ENCODE measurements at regions not wholly inside any gene's neighbourhood (a gene's known extent, or its start where the extent isn't known, plus 50 kb on each side); places are given as distances from the start of the nearest gene placed in this dataset.
A peak's percentile ranks its signal among the peaks of the same experiment; 100 is the strongest.

DNA sequence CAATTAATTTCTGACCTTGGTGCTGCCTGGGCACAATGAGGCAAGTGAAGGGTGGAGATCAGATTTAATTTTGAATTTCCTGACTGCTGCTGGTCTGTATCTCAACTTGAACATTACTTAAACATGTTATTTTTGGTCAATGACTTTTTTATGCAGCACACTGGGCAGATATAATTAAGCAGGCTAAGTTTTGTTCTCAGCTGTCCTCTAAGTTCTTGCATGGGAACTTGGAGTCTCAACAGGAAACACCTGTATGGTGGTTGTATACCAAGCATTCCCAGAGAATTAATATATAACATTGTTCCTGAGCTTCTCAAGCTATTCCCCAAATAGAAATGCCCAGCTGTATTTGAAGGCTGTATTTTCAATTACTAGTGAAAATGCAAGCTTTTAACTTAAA lies 113.5 kb upstream of the EDNRB start:
- Mint-ChIP-seq H3K9me3 (no peaks in the 10 kb centered on the region), H3K27me3 (ENCODE audit: insufficient read depth, low read depth, poor library complexity) (no peaks in the 10 kb centered on the region), H3K36me3 (ENCODE audit: low read depth) (no peaks in the 10 kb centered on the region), H3K27ac (no peak overlapping the region), H3K4me3 (no peak overlapping the region), H3K4me1 (no peaks in the 10 kb centered on the region)
- H3K4me2 ChIP-seq: no peak overlapping the region
- no peak for TF ChIP-seq CREB1 (CRISPR knock-in tag; IDR thresholded peaks at IDR 0.05; ENCODE audit: low read depth)
- TF ChIP-seq, protein P1, sequence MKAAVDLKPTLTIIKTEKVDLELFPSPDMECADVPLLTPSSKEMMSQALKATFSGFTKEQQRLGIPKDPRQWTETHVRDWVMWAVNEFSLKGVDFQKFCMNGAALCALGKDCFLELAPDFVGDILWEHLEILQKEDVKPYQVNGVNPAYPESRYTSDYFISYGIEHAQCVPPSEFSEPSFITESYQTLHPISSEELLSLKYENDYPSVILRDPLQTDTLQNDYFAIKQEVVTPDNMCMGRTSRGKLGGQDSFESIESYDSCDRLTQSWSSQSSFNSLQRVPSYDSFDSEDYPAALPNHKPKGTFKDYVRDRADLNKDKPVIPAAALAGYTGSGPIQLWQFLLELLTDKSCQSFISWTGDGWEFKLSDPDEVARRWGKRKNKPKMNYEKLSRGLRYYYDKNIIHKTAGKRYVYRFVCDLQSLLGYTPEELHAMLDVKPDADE (IDR thresholded peaks at IDR 0.05): no peak
- TF ChIP-seq EZH2 (IDR thresholded peaks at IDR 0.05; ENCODE audit: low read depth, unreplicated experiment): no peak
- TF ChIP-seq JUNB (IDR thresholded peaks at IDR 0.05; ENCODE audit: unreplicated experiment): no peak
- TF ChIP-seq ZNF114 (CRISPR knock-in tag; IDR thresholded peaks at IDR 0.05): no peak
- TF ChIP-seq, protein P2, sequence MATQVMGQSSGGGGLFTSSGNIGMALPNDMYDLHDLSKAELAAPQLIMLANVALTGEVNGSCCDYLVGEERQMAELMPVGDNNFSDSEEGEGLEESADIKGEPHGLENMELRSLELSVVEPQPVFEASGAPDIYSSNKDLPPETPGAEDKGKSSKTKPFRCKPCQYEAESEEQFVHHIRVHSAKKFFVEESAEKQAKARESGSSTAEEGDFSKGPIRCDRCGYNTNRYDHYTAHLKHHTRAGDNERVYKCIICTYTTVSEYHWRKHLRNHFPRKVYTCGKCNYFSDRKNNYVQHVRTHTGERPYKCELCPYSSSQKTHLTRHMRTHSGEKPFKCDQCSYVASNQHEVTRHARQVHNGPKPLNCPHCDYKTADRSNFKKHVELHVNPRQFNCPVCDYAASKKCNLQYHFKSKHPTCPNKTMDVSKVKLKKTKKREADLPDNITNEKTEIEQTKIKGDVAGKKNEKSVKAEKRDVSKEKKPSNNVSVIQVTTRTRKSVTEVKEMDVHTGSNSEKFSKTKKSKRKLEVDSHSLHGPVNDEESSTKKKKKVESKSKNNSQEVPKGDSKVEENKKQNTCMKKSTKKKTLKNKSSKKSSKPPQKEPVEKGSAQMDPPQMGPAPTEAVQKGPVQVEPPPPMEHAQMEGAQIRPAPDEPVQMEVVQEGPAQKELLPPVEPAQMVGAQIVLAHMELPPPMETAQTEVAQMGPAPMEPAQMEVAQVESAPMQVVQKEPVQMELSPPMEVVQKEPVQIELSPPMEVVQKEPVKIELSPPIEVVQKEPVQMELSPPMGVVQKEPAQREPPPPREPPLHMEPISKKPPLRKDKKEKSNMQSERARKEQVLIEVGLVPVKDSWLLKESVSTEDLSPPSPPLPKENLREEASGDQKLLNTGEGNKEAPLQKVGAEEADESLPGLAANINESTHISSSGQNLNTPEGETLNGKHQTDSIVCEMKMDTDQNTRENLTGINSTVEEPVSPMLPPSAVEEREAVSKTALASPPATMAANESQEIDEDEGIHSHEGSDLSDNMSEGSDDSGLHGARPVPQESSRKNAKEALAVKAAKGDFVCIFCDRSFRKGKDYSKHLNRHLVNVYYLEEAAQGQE (IDR thresholded peaks at IDR 0.05; ENCODE audit: unreplicated experiment): no peak
- TF ChIP-seq, protein P3, sequence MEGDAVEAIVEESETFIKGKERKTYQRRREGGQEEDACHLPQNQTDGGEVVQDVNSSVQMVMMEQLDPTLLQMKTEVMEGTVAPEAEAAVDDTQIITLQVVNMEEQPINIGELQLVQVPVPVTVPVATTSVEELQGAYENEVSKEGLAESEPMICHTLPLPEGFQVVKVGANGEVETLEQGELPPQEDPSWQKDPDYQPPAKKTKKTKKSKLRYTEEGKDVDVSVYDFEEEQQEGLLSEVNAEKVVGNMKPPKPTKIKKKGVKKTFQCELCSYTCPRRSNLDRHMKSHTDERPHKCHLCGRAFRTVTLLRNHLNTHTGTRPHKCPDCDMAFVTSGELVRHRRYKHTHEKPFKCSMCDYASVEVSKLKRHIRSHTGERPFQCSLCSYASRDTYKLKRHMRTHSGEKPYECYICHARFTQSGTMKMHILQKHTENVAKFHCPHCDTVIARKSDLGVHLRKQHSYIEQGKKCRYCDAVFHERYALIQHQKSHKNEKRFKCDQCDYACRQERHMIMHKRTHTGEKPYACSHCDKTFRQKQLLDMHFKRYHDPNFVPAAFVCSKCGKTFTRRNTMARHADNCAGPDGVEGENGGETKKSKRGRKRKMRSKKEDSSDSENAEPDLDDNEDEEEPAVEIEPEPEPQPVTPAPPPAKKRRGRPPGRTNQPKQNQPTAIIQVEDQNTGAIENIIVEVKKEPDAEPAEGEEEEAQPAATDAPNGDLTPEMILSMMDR (conservative IDR thresholded peaks at IDR 0.05; ENCODE audit: low read depth in 2 of 2): no peak
- TF ChIP-seq EZH2phosphoT487 (IDR thresholded peaks at IDR 0.05; ENCODE audit: unreplicated experiment): no peak
- no peak for TF ChIP-seq NANOG (IDR thresholded peaks at IDR 0.05; ENCODE audit: borderline replicate concordance)
- TF ChIP-seq, protein P4, sequence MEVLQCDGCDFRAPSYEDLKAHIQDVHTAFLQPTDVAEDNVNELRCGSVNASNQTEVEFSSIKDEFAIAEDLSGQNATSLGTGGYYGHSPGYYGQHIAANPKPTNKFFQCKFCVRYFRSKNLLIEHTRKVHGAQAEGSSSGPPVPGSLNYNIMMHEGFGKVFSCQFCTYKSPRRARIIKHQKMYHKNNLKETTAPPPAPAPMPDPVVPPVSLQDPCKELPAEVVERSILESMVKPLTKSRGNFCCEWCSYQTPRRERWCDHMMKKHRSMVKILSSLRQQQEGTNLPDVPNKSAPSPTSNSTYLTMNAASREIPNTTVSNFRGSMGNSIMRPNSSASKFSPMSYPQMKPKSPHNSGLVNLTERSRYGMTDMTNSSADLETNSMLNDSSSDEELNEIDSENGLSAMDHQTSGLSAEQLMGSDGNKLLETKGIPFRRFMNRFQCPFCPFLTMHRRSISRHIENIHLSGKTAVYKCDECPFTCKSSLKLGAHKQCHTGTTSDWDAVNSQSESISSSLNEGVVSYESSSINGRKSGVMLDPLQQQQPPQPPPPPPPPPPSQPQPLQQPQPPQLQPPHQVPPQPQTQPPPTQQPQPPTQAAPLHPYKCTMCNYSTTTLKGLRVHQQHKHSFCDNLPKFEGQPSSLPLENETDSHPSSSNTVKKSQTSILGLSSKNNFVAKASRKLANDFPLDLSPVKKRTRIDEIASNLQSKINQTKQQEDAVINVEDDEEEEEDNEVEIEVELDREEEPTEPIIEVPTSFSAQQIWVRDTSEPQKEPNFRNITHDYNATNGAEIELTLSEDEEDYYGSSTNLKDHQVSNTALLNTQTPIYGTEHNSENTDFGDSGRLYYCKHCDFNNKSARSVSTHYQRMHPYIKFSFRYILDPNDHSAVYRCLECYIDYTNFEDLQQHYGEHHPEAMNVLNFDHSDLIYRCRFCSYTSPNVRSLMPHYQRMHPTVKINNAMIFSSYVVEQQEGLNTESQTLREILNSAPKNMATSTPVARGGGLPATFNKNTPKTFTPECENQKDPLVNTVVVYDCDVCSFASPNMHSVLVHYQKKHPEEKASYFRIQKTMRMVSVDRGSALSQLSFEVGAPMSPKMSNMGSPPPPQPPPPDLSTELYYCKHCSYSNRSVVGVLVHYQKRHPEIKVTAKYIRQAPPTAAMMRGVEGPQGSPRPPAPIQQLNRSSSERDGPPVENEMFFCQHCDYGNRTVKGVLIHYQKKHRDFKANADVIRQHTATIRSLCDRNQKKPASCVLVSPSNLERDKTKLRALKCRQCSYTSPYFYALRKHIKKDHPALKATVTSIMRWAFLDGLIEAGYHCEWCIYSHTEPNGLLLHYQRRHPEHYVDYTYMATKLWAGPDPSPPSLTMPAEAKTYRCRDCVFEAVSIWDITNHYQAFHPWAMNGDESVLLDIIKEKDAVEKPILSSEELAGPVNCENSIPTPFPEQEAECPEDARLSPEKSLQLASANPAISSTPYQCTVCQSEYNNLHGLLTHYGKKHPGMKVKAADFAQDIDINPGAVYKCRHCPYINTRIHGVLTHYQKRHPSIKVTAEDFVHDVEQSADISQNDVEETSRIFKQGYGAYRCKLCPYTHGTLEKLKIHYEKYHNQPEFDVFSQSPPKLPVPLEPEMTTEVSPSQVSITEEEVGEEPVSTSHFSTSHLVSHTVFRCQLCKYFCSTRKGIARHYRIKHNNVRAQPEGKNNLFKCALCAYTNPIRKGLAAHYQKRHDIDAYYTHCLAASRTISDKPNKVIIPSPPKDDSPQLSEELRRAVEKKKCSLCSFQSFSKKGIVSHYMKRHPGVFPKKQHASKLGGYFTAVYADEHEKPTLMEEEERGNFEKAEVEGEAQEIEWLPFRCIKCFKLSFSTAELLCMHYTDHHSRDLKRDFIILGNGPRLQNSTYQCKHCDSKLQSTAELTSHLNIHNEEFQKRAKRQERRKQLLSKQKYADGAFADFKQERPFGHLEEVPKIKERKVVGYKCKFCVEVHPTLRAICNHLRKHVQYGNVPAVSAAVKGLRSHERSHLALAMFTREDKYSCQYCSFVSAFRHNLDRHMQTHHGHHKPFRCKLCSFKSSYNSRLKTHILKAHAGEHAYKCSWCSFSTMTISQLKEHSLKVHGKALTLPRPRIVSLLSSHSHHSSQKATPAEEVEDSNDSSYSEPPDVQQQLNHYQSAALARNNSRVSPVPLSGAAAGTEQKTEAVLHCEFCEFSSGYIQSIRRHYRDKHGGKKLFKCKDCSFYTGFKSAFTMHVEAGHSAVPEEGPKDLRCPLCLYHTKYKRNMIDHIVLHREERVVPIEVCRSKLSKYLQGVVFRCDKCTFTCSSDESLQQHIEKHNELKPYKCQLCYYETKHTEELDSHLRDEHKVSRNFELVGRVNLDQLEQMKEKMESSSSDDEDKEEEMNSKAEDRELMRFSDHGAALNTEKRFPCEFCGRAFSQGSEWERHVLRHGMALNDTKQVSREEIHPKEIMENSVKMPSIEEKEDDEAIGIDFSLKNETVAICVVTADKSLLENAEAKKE (CRISPR knock-in tag; IDR thresholded peaks at IDR 0.05): no peak
- TF ChIP-seq POLR2AphosphoS5 (IDR thresholded peaks at IDR 0.05; ENCODE audit: low read depth): no peak
- TF ChIP-seq ZNF331 (CRISPR knock-in tag; IDR thresholded peaks at IDR 0.05; ENCODE audit: low read depth): no peak
- TF ChIP-seq STAT1 (IDR thresholded peaks at IDR 0.05; ENCODE audit: unreplicated experiment): no peak
- no peak overlapping the region for H3K27ac ChIP-seq (ENCODE audit: low read depth)
- no peaks in the 10 kb centered on the region for H3F3A ChIP-seq (replicated peaks; ENCODE audit: low read depth)
- no peaks in the 10 kb centered on the region for H3K79me2 ChIP-seq (replicated peaks; ENCODE audit: insufficient read depth)
- H3K4me3 ChIP-seq: no peak overlapping the region
- ATAC-seq (no peak), DNase-seq (ENCODE audit: low spot score) (no peak)
- H2AFZ ChIP-seq: peak overlapping the region; percentile 9; the same call in 1 of the 2 replicates
- no peaks in the 10 kb centered on the region for H3K36me3 ChIP-seq (ENCODE audit: insufficient read depth)
- H3K4me1 ChIP-seq (ENCODE audit: insufficient read depth): no peaks in the 10 kb centered on the region
- H3K27me3 ChIP-seq (ENCODE audit: insufficient read depth): no peaks in the 10 kb centered on the region
- peaks cover 8% of the 10 kb centered on the region; the same call in 1 of the 2 replicates for H3K9me2 ChIP-seq (ENCODE audit: insufficient read depth)
- H4K20me1 ChIP-seq (replicated peaks; ENCODE audit: insufficient read depth): no peaks in the 10 kb centered on the region

All from GM23338 (cell line).